GM18858 (cell line): ENCODE measurements at regions not wholly inside any gene's neighbourhood (a gene's known extent, or its start where the extent isn't known, plus 50 kb on each side); places are given as distances from the start of the nearest gene placed in this dataset.
"Not testable (repeated sequence)": the region's sequence is repeated elsewhere in the genome, so short reads cannot be mapped to it uniquely, and the experiment has no call there.

Experiments used
- ATAC-seq: cut with Tn5 transposase; IDR thresholded peaks from one replicate; pipeline ENCODE4 v1.9.1; 2021; ENCODE audit not compliant: unreplicated experiment

DNA sequence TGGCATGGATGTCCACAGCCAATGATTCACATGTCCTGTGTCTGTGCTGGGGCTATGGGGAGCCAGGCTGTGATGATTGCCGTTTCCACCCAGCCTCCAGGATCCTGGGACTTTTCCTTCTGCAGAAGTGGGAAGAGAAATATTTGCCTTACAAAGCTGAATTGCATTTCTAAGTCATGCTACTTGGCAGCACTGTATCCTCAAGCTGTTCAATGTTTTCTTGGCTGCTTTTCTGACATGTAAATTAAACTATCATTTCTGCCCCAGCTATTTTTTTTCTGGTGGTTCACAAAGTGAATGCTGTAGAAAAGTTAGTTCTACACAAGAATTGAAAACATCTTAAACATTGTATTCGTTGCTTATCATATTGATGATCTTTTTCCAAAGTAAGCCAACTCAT lies 51.9 kb upstream of the TCERG1L start:
- no peak for ATAC-seq

DNA sequence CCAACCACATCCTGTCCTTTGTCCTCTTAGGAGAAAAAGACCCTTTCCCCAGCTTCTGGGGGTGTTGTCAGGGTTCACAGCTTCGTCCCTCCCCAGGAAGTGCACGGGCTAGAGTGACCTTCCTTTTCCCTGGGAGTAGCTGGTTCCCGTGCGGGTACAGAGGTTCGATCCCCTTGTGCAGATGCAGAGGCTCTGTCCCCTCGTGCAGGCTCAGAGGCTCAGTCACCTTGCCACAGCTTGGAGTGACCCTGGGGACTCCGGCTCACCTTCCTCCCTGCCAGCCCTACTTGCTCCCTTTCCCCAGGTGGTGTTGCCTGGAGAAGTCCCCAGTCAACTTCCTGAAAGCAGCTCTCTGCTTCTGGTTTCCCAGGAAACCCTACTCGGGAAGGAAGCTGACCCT lies 60.0 kb upstream of the TCERG1L start:
- ATAC-seq, result no peak

GRCh38 chr10:131381576-131381975 lies 70.1 kb upstream of the TCERG1L start:
- no peak for ATAC-seq

- ATAC-seq, result not testable (repeated sequence)
Observed at GRCh38 chr10:131385161-131385872, 73.8 kb upstream of the TCERG1L start.

DNA sequence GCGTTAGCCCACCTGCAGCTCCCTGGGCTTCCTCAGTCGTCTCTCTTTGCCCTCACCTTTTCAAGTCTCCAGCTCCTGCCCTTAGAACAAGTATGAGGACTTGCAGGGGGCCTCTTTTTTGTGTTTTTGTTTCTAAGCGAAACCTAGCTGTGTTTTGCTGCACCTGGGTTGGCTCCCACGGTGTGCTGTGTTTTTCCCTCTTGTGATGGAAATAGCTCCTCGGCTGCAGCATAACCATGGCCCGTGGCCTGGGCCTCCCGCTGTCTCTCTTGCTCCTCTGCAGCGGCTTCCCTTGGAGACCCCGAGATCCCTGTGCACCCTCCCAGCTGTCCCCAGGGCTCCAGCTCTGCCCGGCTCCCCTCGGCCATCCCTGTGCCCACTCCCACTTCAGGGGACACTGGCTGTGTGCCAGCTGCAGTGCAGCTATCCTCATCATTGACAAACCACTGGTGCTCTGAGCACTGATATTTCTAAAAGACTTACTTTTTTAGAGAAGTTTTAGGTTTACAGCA lies 75.6 kb upstream of the TCERG1L start:
- ATAC-seq, result no peak

- no peak for ATAC-seq
Observed at GRCh38 chr10:131391936-131392335, 80.4 kb upstream of the TCERG1L start.

DNA sequence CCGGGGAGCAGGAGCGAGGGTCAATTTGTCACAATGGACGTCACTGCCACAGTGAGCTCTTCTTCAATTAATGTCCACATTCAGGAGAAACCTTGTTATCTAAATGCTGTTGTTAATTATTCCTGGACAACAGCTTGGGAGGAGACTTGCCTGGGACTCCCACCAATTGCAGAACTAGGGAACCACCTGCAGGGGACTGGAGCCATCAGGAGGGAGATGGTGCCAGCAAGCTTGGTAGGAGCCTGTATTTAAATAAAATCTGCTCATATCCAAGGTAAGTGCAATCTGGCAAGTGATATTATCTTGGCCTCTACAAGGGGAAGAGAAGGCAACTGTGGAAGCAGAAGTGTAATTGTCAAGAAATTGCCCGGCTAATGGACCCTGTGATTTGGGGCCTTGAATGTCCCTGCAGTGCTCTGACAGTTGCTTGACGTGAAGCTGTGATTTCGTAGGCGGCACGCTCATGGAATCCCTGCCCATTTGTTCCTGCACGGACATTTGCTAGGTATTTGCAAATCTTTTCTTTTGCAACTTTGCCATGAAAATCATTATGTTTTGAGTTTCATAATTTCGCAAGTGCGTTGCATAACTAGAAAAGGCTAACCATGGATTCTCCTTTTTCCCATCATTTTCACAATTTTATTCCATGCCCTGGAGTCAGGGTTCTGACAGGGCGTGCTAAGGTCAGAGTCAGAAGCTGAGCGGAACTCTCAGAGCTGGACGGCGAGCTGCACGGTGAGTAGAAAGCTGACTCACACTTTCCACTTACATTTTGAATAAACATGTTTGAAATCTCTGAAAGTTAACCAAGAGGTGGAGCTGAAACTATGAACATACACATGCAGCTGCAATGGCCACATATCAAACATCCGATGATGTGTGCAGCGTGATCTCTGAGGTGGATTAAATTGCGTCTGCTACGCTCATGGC lies 84.9 kb upstream of the TCERG1L start:
- ATAC-seq, result no peak

DNA sequence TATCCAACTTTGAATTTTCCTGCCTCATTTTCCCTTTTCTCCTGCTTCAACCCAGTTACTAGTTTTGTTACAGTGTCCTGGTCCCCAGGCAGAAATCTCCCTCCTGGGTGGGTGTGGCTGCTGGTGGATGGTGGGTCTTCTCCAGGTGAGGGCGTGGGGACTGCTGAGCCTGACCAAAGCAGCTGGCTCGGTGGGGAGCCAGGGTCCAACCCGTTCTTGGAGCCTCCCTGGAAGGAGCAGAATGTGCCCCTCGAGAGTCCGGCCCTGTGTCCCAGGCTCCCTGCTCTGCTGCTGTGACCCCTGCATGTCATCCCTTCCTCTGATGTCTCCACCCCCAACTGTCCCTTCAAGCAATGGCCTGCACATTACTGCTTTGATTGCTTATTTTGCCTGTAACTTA lies 86.6 kb upstream of the TCERG1L start:
- ATAC-seq, result no peak

DNA sequence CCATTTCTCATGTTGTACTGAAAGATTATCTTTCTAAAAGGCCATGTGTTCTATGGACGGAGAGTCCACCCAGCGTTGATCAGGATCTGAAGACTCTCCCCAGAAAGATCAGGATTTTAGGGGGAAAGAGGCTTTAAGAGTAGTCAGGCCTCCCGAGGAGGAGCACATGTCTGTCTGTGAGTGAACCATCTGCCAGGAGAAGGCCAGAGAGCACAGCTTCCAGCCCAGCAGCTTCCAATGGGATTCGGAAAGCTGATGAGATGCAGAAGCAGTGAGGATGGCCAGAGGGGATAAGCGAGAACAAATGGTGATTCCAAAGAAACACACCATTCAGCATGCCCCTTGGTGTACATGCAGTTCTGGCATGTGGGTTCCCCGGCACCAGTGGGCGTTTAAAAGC lies 88.5 kb upstream of the TCERG1L start:
- ATAC-seq, result no peak

- ATAC-seq, result no peak
Observed at GRCh38 chr10:131400513-131400912, 89.0 kb upstream of the TCERG1L start.

- ATAC-seq, result no peak
Observed at GRCh38 chr10:131402771-131403650, 91.5 kb upstream of the TCERG1L start.

- ATAC-seq, result no peak
Observed at GRCh38 chr10:131403936-131404335, 92.4 kb upstream of the TCERG1L start.

GRCh38 chr10:131404886-131405285 lies 93.4 kb upstream of the TCERG1L start:
- no peak for ATAC-seq

DNA sequence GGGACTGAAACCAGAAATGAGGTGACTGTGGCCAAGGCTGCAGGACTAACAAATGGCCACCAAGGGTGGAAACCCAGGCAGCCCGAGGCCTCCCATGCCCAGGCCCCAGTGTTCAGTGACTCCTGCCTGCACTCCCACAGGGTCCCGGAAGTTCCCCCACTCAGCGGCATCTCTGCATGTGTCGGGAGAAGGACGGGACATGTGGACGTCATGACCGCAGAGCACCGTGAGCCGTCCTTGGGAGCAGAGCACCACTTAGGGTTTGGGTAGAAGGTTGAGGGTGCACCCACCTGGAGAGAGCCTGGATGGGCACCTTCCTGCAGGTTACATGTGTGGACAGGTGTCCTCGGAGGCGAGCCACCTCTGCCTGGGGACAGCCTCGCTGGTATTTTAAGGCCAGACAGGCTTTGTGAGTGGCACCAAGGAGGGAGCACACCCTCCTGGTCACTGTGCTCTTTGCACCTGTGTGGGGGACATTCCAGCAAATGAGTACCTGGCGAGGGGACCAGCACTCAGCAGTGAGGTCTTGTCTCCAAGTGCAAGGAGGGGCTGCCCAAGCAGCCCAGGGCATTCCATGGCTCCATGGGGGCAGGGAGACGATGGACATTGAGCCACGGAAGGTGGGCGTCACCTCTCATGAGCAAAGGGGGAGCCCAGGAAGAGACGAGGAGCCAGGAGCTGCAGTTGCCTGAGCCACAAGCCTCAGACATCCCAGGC lies 95.3 kb upstream of the TCERG1L start:
- no peak for ATAC-seq

GRCh38 chr10:131418681-131419080 lies 107.2 kb upstream of the TCERG1L start:
- no peak for ATAC-seq

GRCh38 chr10:131419797-131420196 lies 108.3 kb upstream of the TCERG1L start:
- no peak for ATAC-seq

DNA sequence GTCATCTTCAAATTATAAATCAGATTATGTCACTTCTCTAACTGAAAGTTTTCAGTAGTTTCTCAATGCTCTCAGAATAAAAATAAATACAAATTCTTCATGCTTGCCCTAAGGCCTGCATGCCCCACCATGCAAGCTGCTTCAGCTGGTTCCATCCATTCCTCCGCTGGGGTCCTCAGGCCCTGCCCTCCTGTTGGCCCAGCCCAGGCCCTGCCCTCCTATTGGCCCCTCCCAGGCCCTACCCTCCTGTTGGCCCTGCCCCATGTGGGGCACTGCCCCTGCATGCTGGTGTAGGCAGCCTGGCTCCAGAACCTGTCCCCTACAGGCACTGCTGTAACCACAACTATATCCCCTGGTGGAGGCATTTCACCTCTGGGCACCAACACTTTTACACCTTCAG lies 109.3 kb upstream of the TCERG1L start:
- ATAC-seq, result no peak

DNA sequence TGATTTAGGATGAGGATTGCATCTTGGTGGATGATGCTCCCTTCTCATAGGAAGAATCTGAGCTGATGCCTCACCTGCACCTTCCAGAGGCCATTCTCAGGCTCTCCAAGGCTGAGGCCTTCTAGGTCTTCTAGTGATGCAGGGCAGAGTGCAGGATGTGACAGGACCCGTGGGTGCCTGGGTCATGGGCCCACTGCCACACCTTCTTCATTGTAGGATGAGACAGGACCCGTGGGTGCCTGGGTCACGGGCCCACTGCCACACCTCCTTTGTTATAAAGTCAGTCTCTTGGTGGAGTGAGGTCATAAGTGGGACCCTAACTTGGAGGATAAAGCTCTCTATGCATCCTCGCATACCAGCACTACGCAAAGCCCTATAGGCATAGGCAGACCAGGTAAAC lies 109.9 kb upstream of the TCERG1L start:
- ATAC-seq, result no peak

DNA sequence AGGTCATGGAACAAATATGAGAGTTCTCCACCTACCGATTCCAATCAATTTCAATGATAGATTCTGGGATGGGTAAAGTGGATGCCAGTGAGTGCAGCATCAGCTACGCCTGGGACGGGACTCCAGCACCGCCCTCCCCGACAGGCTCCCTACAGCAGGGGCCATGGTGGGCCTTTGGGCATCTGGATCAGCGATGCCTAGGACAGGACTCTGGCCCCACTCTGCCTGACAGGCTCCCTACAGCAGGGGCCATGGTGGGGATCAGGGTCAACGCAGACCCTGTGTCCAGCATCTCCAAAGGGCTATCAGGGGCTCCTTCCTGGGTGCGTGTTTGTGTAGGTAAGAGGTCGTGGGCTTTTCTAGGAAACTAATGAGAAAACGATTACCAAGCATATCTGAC lies 111.2 kb upstream of the TCERG1L start:
- ATAC-seq, result no peak

GRCh38 chr10:131424053-131424452 lies 112.5 kb upstream of the TCERG1L start:
- no peak for ATAC-seq
